NOMO-1 (cell line): ENCODE measurements at regions not wholly inside any gene's neighbourhood (a gene's known extent, or its start where the extent isn't known, plus 50 kb on each side); places are given as distances from the start of the nearest gene placed in this dataset.
"Not testable (repeated sequence)": the region's sequence is repeated elsewhere in the genome, so short reads cannot be mapped to it uniquely, and the experiment has no call there.

Source experiments
- DNase-seq, 2 experiments: peaks; one replicate each; lab custom pipeline; 2025; ENCODE audit not compliant: unreplicated experiment in 2 of 2; lab: John Stamatoyannopoulos, UW

DNA sequence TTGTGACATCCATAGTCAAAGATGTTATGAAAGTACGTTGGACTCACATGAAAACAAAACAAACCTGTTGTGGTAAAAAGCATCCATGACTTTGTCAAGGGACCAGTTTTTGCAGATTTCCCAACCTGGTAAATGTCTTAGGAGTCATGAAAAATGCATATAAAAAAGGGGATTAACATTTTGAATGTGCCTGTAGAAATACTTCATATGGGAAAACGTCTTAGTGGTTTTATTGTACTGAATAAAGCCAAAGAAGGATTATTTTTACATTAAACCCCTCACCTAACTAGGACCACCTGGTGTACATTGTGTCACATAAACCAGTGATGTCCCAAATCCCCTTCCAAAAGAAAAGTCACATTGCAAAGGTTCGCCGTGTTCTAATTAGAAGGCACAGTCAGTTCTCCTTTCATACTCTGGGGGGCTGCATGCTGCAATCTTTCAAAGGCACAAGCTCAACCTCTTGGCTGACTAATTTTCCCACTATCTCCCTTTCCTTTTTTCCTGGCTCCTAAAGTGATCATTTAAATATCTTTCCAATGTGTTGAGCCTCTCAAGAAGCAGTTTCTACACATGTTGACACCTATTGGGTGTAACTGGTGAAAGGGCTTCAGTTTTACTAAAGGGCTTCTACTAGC lies 119.8 kb upstream of the SPAG17 start:
- no peak for DNase-seq

DNA sequence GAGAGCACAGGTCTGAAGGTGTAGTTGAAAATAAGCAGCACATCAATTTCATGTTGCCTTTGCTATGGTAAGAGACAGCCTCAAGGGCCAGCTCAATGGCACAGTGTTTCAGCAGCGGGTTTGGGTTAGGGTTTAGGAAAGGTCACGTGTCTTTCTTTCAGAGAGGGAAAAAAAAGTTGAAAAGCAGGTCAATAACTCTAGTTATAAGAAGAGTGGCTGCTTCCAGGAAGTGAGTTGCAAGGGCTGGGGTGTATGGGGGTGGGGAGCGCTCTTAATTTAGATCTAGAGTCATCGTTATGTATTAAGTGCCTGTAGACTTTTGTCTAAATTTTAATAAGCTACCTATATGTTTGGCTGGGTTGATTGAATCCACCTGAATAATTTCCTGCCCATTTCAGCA lies 118.5 kb upstream of the SPAG17 start:
- DNase-seq: no peak

DNA sequence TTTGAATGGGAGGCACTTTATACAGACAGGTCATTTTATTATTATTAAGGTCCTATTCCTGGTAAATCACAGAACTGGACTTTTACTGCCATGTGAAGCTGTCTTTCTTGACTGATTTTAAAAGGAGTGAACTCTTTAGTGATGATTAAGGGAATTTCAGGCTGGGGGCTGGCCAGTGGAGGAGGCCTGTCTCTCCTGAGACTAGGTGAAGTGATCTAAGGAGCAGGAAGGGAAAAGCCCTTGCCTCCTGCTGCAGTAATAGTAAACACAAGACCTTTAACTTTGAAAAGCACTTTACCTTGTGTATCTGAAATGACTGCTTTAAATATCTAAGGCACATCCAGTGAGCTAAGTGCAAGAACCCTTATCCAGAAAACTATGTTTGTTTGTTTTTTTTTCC lies 118.0 kb upstream of the SPAG17 start:
- DNase-seq: no peak

DNA sequence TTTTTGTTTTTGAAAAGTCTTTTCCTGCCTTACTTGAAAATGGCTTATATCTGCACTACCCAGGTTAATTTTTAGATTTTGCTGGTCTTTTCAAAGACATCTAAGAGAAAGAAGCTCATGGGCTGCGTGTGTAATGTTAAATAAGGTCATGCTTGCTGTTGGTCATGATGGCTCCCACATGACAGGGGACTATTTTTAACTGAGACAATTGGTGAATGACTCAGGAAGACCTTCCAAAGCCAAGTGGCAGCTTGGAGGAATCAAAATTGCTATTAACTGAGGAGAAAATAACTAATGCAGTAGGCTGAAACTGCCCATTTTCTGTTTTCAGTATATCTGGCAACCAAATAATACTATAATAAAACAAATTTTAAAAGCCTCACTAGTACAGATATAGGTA lies 117.1 kb upstream of the SPAG17 start:
- no peak for DNase-seq

DNA sequence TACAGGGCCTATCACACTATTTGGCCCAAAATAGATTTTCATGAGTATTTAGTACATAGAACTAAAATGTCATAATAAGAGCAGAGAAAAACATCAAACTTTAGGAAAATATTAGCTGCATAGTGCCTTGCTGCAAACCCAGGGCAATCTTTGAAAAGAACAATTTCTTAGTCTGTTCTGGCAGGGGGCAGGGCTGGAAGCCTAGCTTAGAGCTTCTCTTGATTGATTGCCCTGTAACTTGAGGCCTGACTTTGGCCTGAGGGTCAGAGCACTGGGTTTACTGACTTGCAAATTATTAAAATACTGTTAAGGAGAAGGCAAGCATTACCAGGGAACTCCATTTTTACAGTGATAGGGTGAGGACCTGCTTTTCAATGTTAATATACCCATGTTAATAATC lies 115.8 kb upstream of the SPAG17 start:
- DNase-seq: no peak

DNA sequence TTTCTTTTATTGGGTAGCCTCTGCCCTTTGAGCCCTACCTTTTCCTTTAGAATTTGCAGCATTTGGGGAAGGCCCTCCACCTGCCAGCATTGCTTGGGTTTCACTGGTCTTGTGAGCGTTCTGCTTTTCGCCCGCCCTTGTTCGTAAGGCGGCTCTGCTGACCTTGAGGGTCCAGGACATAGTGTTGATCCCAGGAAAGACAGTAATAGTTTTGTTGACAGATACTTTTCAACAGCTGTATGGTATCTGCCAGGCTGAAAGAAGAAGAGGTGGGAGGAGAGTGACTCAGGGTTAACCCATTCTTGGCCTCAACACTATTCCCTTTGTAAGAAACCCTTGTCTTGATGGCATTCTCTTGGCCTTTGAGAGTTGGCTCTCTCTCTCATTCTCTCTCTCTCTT lies 113.4 kb upstream of the SPAG17 start:
- no peak for DNase-seq

DNA sequence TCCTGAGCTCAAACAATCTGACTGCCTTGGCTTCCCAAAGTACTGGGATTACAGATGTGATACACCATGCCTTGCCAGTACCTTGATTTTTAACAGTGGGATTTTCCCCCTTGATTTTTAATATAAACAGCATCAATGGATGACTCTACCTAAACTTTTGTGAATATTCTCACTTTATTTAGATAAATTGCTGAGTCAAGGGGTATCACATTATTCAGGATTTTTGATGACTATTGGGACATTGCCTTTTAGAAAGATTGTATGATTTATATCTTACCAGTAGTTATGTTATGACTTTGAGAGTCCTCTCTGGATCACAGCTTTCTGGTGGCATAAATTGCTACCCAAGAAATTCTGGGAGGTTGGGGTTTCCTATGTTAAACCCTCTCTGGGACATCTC lies 112.5 kb upstream of the SPAG17 start:
- DNase-seq: no peak

DNA sequence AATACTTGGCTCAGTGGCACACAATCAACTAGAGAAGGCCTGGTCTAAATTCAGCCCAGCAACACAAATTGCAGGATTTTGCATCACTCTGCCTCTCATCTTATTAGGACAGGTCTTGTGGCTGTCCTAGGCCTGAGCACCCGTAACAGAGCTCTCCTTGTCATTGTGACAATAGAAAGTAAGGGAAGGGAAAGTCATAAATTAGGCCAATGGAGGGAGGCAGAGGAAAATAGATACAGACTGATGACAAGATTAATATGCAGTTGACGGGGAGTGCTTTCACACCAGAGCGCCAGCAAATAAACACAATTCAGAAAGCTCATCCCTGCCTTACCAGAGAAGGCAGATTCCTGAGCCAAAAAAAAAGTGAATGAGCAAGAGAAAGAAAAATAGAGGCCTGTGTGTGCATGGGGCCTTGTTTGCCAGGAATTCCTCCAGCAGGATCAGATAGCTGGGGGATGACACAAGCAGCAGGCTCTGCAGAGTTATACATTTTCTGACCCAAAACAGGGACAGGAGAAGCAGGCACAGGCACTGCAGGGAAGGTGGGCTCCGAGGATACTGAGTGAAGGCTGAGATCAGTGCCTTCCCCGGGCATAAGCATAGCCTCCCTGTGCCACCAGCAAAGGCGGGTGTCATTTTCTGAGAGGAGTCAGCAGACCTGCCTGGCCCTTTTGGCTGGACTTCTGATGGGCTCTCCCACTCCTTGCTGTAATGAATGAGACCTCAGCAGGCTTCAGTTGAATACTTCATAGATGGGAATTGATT lies 110.0 kb upstream of the SPAG17 start:
- no peak for DNase-seq

DNA sequence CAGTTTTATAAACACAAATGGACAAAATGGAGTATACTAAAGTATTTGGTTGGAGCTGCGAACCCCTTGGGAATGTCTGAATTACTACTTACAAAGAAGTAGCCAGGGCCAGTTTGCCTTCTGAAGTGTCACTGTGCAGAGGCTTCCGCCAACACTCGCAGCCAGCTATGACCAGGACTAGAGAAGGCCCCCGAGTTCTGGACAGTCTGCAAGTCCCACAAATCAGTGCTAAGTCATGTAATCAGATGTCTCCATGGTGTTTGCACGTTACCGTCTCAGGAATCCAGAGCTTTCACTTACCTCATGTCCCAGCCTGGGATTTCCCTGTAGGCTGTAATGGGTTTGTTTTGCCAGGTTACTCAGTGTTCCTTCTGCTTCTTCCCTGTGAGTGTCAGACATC lies 106.6 kb upstream of the SPAG17 start:
- no peak for DNase-seq

DNA sequence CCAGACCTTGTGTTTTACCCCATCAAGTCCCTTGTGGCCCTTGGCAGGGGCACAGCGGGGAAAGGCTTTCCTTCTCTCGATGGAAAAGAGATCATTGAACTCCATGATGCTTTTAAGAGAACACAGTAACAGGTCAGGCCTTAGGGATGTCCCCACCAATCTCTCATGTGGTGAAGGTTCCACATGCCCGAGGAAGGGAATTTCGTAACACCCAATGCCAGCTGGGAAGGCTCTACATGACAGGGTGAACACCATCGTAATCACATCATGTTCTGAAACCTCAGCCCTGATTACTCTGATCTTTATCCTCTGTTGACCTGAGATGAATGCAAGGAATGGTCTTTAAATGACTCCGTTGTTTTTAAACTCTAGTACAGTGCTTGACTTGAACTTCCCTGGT lies 105.5 kb upstream of the SPAG17 start:
- no peak for DNase-seq

DNA sequence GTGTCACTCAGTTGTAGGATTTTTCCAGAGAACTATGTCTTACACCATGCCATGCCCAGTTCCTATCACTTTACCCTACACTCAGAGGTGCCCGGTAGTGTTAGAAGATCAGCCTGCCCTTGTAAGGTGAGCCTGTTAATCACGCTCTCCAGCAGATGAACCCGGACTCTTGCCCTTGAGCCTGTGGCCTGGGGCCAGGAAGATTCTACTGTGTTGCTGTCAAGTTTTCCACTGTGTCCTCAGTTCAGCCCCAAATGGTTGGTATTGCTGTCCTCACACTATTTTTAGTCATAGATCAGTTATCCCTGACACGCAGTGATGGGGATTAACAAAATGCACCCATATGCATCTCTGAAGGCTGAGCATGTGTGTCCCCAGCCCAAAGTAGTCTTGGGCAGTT lies 105.0 kb upstream of the SPAG17 start:
- no peak for DNase-seq

DNA sequence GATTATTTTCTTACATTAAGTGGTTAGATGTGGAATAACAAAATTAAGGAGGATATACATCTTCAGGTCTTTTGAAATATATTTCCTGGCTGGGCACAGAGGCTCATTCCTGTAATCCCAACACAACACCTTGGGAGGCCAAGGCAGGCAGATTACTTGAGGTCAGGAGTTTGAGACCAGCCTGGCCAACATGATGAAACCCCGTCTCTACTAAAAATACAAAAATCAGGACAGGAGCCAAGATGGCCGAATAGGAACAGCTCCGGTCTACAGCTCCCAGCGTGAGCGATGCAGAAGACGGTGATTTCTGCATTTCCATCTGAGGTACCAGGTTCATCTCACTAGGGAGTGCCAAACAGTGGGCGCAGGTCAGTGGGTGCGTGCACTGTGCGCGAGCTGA lies 95.6 kb upstream of the SPAG17 start:
- not testable (repeated sequence) for DNase-seq

DNA sequence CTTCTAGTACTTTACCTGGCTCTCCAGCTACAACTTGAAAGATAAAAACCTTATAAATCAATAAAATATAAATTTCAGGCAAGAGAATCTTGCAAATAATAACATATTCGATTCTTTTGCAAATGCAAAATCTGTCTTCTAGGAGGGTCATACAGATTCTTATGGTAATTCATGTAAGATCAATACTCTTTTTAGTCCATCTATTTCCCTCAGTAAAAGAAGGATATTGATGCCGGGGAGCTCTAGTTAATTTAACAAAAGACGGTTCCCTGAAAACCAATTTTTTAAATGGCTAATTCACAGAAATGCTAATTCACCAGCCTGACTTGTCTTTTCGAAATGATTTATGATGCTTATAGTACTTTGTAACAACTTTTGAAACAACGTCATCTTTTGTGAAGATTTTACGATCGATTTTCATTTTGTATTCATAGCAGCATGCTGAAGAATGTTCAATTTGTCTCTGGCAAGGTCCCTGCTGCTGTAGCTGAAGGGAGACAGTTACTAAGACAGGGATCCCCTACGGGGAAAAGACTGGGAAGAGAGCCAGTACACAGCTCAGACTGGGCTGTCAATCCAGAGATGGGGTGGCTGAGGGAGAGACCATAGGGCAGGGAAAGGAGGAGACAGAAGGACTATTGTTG lies 90.6 kb upstream of the SPAG17 start:
- no peak for DNase-seq

DNA sequence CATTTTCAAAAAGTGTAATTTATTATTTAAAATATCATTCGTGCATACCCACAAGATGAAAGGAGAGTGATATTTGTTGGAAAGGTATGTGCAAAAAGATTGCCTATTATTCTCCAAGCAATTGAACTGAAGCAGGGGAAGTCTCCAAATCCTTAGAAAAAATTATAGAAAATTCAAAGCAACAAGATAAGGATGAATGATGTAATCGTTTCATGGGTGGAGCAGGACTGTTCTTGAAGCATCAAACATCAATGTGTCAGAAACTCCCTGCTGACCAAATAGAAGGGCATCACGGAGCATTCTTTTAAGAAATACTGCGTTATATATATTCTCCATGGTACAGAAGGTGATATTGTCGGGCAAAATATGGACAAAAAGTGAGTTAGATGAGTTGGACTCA lies 87.9 kb upstream of the SPAG17 start:
- no peak for DNase-seq

DNA sequence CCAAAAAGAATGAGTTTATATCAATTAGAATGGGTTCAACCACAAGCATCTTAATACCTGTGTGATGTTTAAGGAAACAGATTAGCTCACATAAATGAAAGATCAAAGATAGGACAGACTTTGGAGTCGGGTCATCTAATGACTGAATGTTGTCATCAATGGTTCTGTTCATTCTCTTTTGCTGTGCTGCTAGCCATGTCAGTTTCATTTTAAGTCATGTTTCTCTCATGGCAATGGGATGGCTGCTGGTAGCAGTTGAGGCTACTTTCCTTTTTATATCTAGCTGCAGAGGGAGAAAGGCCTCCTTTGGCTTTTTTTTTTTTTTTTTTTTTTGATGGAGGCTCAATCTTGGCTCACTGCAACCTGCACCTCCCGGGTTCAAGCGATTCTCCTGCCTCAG lies 86.9 kb upstream of the SPAG17 start:
- no peak for DNase-seq

DNA sequence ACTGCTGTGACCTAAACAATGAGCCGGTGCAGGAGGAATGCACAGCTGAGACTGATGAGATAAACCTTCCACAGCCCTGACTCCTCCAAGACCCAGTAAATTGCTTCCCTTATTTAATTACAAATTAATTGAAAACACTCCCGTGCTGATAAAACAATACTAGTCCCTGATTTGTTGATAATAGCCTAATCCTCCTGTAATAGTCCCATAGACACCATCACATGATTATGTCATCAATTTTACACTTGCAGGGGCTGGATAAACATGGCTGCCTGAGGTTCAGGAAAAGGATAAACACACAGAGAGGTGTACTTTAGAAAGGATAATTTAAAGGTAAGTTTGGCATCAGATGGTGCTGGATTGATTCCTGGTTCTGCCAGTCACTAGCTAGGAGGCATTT lies 84.6 kb upstream of the SPAG17 start:
- DNase-seq: no peak

DNA sequence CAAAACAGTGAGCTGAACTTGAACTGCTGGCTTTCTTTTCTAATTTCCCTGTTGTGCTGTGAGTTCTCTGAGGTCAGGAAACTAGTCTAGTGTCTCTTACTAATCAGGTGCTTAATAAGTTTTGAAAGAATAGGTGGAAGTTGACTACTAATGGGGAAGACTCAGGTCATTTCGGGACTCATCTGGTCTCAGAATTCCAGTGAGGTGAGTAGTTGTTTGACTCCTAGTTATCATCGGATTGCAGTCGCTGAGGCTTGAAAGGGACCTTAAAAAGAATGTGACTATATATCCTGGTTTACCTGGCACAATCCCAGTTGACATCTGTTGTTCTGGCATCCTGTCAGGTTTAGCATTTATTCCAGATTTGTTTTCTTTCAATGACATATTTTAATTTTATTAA lies 81.4 kb upstream of the SPAG17 start:
- DNase-seq: no peak

DNA sequence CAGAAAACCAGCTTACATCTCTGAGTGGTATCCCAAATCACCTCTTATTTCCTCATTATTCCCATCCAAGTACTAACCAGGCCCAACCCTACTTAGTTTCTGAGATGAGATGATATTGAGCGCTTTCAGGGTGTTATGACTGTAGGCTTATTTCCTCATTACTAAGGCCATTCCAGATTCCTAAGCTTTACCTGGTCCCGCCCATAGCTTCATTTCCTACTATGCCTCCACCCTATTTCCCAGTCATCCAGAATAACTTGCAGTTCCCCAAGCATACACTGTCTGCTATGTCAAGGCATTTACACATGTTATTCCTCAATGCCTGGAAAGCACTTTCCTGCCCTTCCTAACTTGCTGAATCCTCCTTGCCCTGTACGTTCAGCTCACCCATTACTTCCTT lies 79.3 kb upstream of the SPAG17 start:
- DNase-seq: no peak

DNA sequence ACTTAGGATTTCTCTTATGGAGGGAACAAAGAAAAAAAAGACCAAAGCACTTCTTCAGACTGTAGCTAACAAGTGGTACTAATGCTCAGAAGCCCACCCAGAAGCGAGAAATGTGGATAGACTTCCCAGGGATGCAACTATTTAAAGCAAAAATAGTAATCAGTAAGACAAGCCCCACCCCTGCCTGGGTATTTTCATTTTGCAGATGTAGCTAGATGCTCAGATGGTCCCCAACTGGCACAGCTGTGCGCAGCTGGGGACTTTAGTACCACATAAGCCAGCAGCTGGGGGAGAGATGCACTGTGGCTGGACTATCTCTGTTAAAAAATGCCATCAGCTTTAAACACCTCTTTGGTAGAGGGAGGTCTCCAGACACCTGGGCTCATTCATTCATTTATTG lies 77.8 kb upstream of the SPAG17 start:
- DNase-seq: no peak

DNA sequence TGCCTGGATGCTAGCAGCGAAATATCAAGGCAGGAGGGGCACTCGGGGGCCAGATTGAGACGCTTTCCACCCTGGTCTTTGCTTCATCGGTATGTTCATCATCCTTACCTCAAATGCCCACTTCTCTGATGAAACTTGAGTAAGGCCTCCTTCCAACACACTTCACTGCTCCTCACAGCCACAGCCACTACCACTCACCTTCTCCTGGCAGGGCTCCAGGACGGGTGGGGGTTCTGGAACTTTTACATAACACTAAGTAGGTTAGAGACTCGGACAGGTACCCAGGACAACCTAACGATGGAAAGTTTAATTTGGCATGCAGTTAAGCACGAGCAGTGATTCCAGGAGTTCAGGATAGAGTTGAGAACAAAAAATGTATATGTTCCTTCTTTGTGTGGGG lies 73.9 kb upstream of the SPAG17 start:
- no peak for DNase-seq

DNA sequence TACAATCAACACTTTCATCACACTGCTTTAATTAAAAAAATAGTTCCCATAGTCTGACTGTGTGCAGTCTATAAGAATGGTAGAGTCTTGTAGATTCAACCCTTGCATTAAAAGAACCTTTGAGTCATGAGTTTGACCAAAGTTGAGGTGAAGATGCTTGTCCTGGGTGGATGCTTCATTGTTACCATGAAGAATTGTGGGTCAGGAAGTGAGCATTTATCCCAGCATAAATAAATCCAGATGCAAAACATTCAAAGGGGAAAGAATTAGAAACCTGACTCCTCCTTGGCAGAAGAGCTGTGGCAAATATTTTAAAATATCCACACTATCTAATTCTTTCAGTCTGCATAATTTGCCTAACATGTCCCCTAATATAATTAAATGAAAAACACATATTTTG lies 72.9 kb upstream of the SPAG17 start:
- DNase-seq: no peak
